Glomerular endothelial cell (primary cell): ENCODE measurements at regions not wholly inside any gene's neighbourhood (a gene's known extent, or its start where the extent isn't known, plus 50 kb on each side); places are given as distances from the start of the nearest gene placed in this dataset.

Source experiments
- DNase-seq: peaks from one replicate; pipeline ENCODE4 v3.0.0-alpha.2; 2011; ENCODE audit warnings: low read depth, low spot score; ENCODE audit errors: extremely low read depth

DNA sequence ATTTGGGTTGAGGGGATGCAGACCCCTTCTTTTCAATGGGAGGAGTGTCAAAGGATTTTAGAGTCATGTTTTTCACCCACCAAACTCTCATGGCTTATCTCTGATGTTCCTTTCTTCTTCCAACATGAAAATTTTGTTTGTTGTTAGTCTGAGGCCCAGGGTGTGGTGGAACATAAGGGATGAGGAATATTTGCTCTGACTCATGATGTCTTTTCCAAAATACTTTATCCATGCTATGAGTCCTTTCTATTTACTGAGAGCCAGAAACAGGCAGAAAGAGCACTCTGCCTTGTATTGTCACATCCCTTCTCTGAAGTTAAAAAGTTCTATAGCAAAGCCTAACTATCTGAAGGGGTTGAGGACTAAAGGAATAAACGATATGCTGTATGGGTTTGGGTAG, 61.6 kb upstream of the GYPA start:
- DNase-seq = no peak

- no peak for DNase-seq
These were observed 62.6 kb upstream of the GYPA start for GRCh38 chr4:144203155-144203554.

DNA sequence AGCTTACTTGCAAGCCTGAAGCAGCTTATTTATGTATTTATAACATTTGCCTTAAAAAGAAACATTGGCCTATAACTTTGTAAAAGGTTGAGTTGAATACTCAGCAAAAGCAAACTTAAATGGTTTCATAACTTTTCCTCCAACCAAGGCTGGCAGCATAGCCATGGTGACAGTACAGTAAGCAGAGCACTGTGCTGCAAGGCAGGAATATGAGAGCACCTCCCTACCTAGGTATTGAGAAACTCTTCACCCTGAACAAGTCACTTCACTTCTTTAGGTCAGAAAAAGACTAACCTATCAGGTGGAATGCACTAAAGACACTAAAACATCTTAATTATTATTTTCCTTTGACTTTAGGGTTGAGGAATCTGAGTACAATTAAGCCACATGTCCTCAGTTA, 63.9 kb upstream of the GYPA start:
- DNase-seq = no peak

DNA sequence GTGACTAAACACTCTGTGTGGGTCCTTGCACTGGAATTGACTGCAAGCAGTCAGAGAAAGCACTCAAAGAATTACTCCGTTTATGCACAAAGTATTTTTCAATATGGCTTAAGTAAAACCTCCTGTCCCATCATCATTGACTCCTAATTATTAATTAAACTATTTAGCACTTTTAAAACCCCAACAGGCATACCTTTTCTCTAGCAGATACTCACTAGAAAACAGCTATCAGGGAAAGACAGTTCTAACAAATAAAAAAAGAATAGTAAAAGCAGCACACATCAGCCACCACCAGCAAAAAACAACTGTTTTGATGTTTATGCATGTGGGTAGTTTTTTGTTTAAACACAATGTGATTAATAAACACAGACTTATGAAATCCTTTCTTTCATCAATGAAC, 66.2 kb upstream of the GYPA start:
- DNase-seq = no peak

DNA sequence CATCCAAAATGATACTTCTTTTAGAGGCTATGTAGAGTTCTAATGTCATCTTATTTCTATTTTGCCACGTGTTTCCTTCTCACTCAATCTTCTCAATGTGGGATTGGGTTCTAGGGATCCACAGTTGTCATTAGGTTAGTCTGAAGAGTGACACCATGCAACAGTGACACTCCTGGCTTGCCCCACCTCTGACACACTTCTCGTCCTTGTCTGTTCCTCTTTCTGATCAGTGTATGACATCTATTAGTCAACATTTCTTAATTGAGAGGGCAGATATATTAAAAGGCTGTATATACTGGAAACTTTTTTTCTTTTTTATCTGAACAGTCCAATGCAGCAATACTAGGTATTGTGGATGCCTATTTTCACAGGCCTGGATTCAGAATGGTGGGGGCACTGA, 67.6 kb upstream of the GYPA start:
- no peak for DNase-seq

- no peak for DNase-seq
These were observed 69.0 kb upstream of the GYPA start for GRCh38 chr4:144209491-144209890.

- no peak for DNase-seq
These were observed 72.9 kb upstream of the GYPA start for GRCh38 chr4:144213371-144213770.

GRCh38 chr4:144223149-144223548, 82.6 kb upstream of the GYPA start:
- DNase-seq = no peak

- DNase-seq = no peak
These were observed 83.1 kb upstream of the GYPA start for GRCh38 chr4:144223661-144224060.

GRCh38 chr4:144259285-144259684, 118.8 kb upstream of the GYPA start:
- no peak for DNase-seq

GRCh38 chr4:144267084-144267483, 126.6 kb upstream of the GYPA start:
- no peak for DNase-seq

DNA sequence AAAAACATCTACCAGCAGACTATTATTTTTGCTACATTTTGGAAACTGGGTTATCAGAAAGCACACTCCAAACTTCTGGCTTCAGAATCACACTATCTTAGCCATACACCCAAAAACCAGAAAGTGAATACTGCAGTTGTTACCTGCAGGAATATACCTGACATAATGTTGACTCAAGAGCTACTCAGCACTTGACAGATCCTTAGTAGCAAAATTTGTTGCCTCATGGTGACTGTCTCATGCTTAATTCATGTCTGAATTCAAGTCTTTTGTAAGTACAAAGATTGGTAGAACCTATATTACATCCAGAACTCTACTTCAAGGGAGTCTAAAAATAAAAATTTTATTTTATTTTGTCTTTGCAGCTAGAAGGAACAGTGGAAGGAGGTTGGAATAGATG, 140.2 kb upstream of the GYPA start:
- no peak for DNase-seq

GRCh38 chr4:144283526-144283925, 143.0 kb upstream of the GYPA start:
- no peak for DNase-seq

DNA sequence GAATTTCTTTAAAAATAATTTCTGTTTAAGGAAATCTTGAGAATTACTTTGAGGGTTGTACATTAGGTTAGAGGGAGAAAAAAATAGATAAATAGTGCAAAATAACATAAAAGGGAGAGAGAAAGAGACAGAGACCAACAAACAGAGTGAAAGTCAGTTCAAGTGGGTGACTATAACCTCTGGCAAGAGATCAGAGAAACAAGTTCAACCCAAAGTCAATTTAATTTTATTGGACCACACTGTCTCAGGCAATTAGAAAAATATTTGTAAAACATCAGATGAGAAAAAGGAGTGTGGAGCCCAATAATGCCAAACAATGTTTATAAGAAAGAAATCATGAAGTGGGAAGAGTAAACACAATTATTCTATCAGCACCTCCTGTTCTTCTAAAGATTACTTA, 143.5 kb upstream of the GYPA start:
- DNase-seq = no peak

DNA sequence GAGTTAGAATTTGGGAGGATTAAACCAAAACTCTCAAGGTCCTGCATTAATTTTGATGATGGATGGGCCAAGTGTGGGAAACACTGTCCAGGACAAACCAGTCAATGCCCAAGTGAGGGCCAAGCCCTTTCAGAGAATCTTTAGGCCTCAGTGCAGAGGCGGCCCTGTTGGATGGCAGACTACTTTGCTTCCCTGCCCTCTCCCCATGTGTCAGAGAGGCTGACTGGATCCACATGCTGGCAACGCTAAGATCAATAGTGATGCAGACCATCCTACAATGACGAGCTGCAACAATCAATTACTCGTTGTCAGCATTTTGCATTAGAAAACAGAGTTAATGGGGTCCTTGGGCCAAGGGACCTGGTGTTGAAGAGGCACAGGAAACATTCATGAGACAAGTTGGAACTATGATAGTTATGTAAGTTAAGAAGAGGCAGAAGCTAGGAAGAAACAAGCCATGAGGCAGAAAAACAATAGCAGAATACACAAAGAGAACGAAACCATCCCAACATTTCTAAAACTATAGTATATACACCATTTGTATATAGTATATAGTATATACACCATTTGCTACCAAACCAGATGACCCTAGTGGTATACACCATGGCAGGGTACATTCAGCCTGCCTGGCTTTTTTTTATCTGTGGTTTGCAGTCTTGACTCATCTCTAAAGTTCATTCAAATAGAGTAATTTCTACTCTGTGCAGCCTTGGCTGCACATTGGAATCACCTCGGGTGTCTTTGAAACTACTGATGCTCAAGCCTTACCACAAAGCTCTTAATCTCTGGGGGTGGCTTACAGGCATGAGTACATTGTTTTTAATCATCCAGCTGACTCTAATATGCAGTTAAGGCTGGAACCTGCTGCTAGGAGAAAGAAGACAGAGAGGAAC, 147.7 kb upstream of the GYPA start:
- no peak for DNase-seq

DNA sequence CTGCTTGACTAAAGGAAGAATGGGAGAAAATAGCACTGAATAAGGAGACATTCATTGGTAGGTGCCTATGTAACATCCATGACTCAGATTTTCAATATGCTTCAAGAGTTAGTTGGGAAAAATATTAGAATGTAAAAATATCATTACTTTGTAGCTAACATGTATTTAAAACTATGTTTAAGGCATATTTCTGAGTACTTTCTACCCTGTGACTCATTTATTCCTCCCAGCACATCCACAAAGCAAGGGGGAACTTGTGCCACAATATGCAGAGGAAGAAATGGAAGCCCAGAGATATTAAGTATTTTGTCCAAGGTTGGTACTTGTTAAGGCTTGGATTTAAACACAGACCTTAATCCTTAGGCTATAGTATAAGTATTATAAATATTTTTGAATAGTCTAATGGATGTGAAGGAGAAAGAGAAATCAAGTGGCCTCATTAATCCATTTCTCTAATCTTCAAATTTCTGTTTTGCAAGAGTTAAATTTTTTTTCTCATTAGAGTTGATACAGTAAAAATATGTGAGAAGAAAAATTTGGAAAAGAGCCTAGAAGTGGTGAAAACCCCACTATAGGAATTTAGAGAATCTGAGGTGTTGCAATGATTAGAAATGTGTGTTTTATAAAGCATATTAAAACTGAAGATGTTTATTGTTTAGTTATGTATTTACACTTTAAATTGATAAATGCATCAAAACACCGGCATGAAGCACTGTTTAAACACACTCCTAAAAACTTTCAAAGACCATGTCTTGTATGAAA, 149.3 kb upstream of the GYPA start:
- no peak for DNase-seq

GRCh38 chr4:144291164-144291563, 150.6 kb upstream of the GYPA start:
- no peak for DNase-seq

DNA sequence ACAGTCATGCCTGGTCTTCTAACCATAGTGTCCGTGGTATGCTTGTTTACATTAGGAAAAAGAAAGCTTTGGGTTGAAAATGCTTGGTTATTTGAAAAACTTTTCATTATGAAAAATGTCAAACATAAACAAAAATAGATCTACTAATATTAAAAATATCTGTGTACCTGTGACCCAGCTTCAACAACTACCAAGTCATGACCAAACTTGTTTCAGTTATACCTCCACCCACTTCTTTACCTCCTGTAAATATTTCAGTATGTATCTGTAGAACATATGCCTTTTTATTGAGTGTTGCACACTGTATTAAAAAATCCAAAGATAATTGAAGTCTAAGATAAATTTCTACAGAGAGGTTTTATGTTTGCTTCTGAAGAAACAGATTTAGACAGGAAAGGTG, 153.7 kb upstream of the GYPA start:
- DNase-seq = no peak

- no peak for DNase-seq
These were observed 154.9 kb upstream of the GYPA start for GRCh38 chr4:144295286-144295995.

DNA sequence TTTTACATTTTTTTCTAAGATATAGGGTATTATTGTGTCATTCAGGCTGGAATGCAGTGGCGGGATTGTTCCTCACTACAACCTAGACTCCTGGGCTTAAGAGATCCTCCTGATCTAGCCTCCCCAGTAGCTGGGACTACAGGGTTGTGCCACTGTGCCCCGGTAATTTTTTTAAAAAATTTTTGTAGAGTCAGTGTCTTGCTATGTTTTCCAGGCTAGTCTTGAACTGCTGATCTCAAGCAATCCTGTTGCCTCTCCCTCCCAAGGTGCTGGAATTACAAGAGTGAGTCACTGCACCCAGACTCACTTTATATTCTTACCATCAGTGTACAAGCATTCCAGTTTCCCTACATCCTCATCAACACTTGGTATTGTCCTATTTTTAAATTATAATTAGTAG, 156.4 kb upstream of the GYPA start:
- DNase-seq = no peak

DNA sequence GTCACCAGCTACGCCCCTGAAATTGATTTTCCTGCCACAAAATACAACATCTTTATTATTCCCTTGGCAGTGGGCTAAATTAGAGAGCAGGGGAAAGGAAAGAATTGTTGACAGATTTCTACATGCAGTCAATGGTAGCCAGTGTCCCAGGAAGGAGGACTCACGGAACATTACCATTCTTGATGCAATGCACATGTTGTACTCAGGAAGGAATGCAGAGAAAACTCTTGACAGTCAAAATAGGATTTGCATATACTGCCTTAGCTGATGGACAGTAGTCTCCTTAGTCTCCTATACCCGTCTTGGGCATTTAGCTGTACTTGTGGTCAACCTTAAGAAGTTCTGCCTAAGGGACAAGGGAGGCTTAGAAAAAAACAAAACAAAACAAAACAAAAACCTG, 158.0 kb upstream of the GYPA start:
- DNase-seq = no peak

DNA sequence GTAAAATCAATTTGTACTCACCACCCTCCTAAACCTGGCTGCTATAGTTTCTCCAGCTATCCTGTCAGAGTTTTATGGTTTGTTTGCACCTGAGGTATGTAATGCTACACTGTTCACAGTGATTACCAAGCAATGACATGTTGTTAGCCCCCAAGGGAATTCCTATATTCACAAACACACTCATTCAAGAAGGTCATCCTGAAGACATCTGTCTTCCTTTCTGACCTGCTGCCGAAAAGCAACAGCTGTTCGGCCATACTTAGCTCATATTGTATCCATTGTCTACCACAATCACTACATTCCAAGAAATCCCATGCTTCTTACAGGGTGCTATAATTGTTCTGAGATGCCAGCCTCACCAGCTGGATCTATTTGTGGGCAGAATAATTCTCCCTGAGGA, 160.1 kb upstream of the GYPA start:
- DNase-seq = no peak
